Prostate gland (tissue), 2 donors: ENCODE measurements at regions not wholly inside any gene's neighbourhood (a gene's known extent, or its start where the extent isn't known, plus 50 kb on each side); places are given as distances from the start of the nearest gene placed in this dataset.
"Not testable (repeated sequence)": the region's sequence is repeated elsewhere in the genome, so short reads cannot be mapped to it uniquely, and the experiment has no call there.

Source experiments
- DNase-seq: peaks from one replicate; pipeline ENCODE4 v3.0.0-alpha.2; 2019; ENCODE audit warnings: low spot score
- H3K27ac ChIP-seq, 2 donors: fragments of 200-600 bp; sonication (generic); 2 replicates each; pipeline ENCODE4 v1.5.1; 2017 to 2019
- H3K27me3 ChIP-seq: fragments of 200-600 bp; sonication (generic); replicated peaks from 2 replicates; pipeline ENCODE4 v1.5.1; 2019; ENCODE audit not compliant: insufficient read depth
- H3K36me3 ChIP-seq, 2 donors: fragments of 200-600 bp; sonication (generic); 1 replicate in 1 of 2; 2 replicates in 1 of 2; pipeline versions ENCODE4 v1.5.1 to v1.8.1; 2017 to 2019
- H3K4me1 ChIP-seq: fragments of 200-600 bp; sonication (generic); replicated peaks from 2 replicates; pipeline ENCODE4 v1.5.1; 2019
- H3K4me3 ChIP-seq, 2 donors: fragments of 200-600 bp; sonication (generic); 2 replicates each; pipeline ENCODE4 v1.5.1; 2017 to 2019
- H3K9me3 ChIP-seq: fragments of 200-600 bp; sonication (generic); 2 replicates; pipeline ENCODE4 v1.5.1; 2017
- CTCF ChIP-seq, 4 experiments: fragments of 200-600 bp in 2 of 4; fragments of 450-650 bp in 2 of 4; sonication (generic) in 2 of 4; IDR thresholded peaks; 1 replicate in 3 of 4; 2 replicates in 1 of 4; pipeline ENCODE4 v1.5.1; 2016 to 2019; ENCODE audit warnings: antibody characterized with exemption in 4 of 4, mild to moderate bottlenecking in 2 of 4, moderate library complexity in 2 of 4
- POLR2A ChIP-seq: fragments of 450-650 bp; IDR thresholded peaks from one replicate; pipeline ENCODE4 v1.6.1; 2016; ENCODE audit warnings: antibody characterized with exemption, mild to moderate bottlenecking
- POLR2AphosphoS5 ChIP-seq: sonication (generic); formaldehyde crosslinking; IDR thresholded peaks from one replicate; pipeline ENCODE4 v1.6.1; 2017; ENCODE audit warnings: antibody characterized with exemption
- WGBS: methylation state at CpG from one replicate; pipeline ENCODE4 v1.1.5; 2018; 5-methylcytosine and 5-hydroxymethylcytosine counted together
- intact Hi-C: fragments of 100-400 bp; cut with DNase I; formaldehyde crosslinking; loops from one replicate; pipeline ENCODE4 v1.14.2; 2022

- Histone ChIP-seq H3K9me3 (no peaks in the 10 kb centered on the region), H3K4me1 (no peaks in the 10 kb centered on the region), H3K4me3 (no peak overlapping the region), H3K36me3 (no peaks in the 10 kb centered on the region), H3K27me3 (no peaks in the 10 kb centered on the region), H3K27ac (no peak overlapping the region)
- WGBS: 98% methylated on average over 2 of the region's 2 CpGs
- intact Hi-C loops: no loop called here
- DNase-seq: no peak
- TF ChIP-seq CTCF (IDR thresholded peaks at IDR 0.05) (no peak), POLR2A (no peak), POLR2AphosphoS5 (no peak)
These were observed 596.7 kb downstream of the SATB2 start for GRCh38 chr2:198861080-198861479.

DNA sequence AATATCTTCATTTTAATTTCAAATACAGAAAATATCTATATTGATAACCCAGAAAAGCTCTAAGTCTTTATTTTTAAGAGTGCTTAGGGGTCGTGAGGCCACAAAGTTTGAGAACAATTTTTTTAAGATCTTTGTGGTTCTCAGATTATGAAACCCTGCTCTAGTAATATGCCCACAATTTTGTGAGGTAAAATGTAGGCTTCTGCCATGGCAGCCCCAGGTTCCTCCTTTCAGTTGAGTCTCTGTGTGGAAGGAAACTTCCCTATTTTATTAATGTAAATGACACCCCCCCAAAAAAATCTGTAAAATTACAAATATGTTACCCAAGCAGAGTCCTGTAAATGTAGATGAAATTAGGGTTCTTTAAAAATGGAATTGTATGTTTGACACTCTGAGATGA lies 600.5 kb downstream of the SATB2 start:
- H3K4me3 ChIP-seq: no peak overlapping the region
- no peak overlapping the region for H3K27ac ChIP-seq
- H3K36me3 ChIP-seq: no peaks in the 10 kb centered on the region
- no peaks in the 10 kb centered on the region for H3K4me1 ChIP-seq
- no peaks in the 10 kb centered on the region for H3K27me3 ChIP-seq
- intact Hi-C loops: no loop called here
- DNase-seq: no peak
- H3K9me3 ChIP-seq: no peaks in the 10 kb centered on the region
- 81% methylated on average over 1 of the region's 1 CpG for WGBS
- TF ChIP-seq POLR2A (no peak), POLR2AphosphoS5 (no peak), CTCF (IDR thresholded peaks at IDR 0.05) (no peak)

GRCh38 chr2:198855746-198856145 lies 602.0 kb downstream of the SATB2 start:
- H3K27ac ChIP-seq, DNase-seq, H3K4me3 ChIP-seq, H3K4me1 ChIP-seq, intact Hi-C loops, H3K9me3 ChIP-seq, H3K27me3 ChIP-seq, H3K36me3 ChIP-seq: not testable (repeated sequence)
- 96% methylated on average over 6 of the region's 6 CpGs for WGBS

DNA sequence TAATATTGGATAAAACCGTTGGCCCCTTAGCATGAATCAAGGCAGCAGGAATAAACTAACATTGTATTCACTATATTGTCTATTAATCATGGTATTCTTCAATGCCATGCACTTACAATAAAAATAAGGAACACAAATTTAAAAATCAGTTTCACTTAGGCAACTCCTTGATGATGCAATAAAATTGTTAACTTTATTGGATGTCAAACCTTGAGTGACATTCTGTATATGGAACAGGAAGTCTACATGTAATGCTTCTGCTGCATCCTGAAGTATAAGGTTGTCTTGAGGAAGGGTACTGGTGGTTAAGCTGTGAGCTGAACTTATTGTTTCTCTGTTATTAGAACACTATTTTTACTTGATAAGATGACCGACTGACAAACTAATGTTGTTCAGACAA lies 605.5 kb downstream of the SATB2 start:
- intact Hi-C loops: no loop called here
- TF ChIP-seq CTCF (IDR thresholded peaks at IDR 0.05): no peak
- no peak for TF ChIP-seq POLR2A
- no peak for TF ChIP-seq POLR2AphosphoS5
- no peaks in the 10 kb centered on the region for H3K36me3 ChIP-seq
- no peak for DNase-seq
- H3K4me1 ChIP-seq: no peaks in the 10 kb centered on the region
- H3K27ac ChIP-seq: no peak overlapping the region
- no peak overlapping the region for H3K4me3 ChIP-seq
- WGBS: 81% methylated on average over 2 of the region's 2 CpGs
- no peaks in the 10 kb centered on the region for H3K9me3 ChIP-seq
- H3K27me3 ChIP-seq: no peaks in the 10 kb centered on the region

- H3K36me3 ChIP-seq: no peaks in the 10 kb centered on the region
- TF ChIP-seq POLR2AphosphoS5: no peak
- TF ChIP-seq POLR2A: no peak
- TF ChIP-seq CTCF (IDR thresholded peaks at IDR 0.05): no peak
- no peak overlapping the region for H3K4me3 ChIP-seq
- intact Hi-C loops: no loop called here
- H3K27me3 ChIP-seq: no peaks in the 10 kb centered on the region
- no peaks in the 10 kb centered on the region for H3K9me3 ChIP-seq
- no peak overlapping the region for H3K27ac ChIP-seq
- no peaks in the 10 kb centered on the region for H3K4me1 ChIP-seq
- no peak for DNase-seq
These were observed 632.2 kb downstream of the SATB2 start for GRCh38 chr2:198825534-198825933.

GRCh38 chr2:198817536-198817935 lies 640.2 kb downstream of the SATB2 start:
- intact Hi-C loops: no loop called here
- Histone ChIP-seq H3K36me3 (no peaks in the 10 kb centered on the region), H3K4me1 (no peaks in the 10 kb centered on the region), H3K27me3 (no peaks in the 10 kb centered on the region), H3K9me3 (no peaks in the 10 kb centered on the region), H3K4me3 (no peak overlapping the region), H3K27ac (no peak overlapping the region)
- 76% methylated on average over 1 of the region's 1 CpG for WGBS
- TF ChIP-seq POLR2A (no peak), POLR2AphosphoS5 (no peak), CTCF (IDR thresholded peaks at IDR 0.05) (no peak)
- DNase-seq: no peak
